Left renal cortex interstitium (tissue), 4 donors: ENCODE measurements at regions not wholly inside any gene's neighbourhood (a gene's known extent, or its start where the extent isn't known, plus 50 kb on each side); places are given as distances from the start of the nearest gene placed in this dataset.
"Not testable (repeated sequence)": the region's sequence is repeated elsewhere in the genome, so short reads cannot be mapped to it uniquely, and the experiment has no call there.

ENCODE experiments used
- DNase-seq, 4 donors: peaks; one replicate each; pipeline ENCODE4 v3.0.0-alpha.2; 2013; ENCODE audit warnings: low read depth in 4 of 4, low spot score in 2 of 4, missing footprints in 1 of 4

GRCh38 chr2:91497129-91498064, 2805.9 kb downstream of the RPIA start:
- not testable (repeated sequence) for DNase-seq

- DNase-seq, result not testable (repeated sequence)
These were observed 2806.6 kb downstream of the RPIA start for GRCh38 chr2:91498065-91498449.

DNA sequence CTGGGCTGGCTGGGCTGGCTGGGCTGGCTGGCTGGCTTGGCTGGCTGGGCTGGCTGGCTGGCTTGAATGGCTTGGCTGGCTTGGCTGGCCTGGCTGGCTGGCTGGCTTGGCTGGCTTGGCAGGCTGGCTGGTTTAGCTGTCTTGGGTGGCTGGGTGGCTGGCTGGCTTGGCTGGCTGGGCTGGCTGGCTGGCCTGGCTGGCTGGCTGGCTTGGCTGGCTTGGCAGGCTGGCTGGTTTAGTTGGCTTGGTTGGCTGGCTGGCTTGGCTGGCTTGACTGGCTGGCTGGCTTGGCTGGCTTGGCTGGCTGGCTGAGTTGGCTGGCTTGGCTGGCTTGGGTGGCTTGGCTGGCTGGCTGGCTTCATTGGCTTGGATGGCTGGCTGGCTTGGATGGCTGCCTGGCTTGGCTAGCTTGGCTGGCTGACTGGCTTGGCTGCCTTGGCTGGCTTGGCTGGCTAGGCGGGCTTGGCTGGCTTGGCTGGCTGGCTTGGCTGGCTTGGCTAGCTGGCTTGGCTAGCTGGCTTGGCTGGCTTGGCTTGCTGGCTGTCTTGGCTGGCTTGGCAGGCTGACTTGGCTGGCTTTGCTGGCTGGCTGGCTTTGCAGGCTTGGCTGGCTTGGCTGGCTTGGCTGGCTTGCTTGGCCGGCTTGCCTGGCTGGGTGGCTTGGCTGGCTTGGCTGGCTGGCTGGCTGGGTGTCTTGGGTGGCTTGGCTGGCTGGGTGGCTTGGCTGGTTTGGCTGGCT, 2807.2 kb downstream of the RPIA start:
- not testable (repeated sequence) for DNase-seq

GRCh38 chr2:91499431-91500050, 2808.1 kb downstream of the RPIA start:
- not testable (repeated sequence) for DNase-seq

DNA sequence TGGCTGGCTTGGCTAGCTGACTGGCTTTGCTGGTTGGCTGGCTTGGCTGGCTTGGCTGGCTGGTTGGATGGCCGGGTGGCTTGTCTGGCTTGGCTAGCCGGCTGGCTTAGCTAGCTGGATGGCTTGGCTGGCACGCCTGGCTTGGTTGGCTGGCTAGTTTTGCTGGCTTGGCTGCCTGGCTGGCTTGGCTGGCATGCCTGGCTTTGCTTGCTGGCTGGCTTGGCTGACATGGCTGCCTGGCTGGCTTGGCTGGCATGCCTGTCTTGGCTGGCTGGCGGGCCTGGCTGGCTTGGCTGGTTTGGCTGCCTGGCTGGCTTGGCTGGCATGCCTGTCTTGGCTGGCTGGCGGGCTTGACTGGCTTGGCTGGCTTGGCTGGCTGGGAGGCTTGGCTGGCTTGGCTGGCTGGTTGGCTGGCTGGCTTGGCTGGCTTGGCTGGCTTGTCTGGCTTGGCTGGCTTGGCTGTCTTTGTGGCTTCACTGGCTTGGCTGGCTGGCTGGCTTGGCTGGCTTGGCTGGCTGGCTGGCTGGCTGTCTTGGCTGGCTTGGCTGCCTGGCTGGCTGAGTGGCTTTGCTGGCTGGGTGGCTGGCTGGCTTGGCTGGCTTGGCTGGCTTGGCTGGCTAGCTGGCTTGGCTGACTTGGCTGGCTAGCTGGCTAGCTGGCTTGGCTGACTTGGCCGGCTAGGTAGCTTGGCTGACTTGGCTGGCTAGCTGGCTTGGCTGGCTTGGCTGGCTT, 2808.9 kb downstream of the RPIA start:
- not testable (repeated sequence) for DNase-seq

- DNase-seq, result not testable (repeated sequence)
These were observed 2809.5 kb downstream of the RPIA start for GRCh38 chr2:91500978-91501310.

DNA sequence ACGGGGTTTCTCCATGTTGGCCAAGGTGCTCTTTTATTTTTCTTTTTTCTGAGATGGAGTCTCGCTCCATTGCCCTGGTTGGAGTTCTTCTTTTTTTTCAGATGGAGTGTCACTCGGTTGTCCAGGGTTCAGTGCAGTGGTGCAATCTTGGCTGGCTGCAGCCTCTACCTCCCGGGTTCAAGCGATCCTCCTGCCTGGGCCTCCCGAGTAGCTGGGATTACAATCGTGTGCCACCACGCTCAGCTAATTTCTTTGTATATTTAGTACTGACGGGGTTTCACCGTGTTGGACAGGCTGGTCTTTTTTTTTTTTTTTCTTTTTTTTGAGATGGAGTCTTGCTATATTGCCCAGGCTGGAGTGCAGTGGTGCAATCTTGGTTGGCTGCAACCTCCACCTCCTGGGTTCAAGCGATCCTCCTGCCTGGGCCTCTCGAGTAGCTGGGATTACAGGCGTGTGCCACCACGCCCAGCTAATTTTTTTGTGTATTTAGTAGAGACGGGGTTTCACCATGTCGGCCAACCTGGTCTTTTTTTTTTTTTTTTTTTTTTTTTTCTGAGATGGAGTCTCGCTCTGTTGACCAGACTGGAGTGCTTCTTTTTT, 2810.1 kb downstream of the RPIA start:
- DNase-seq, result not testable (repeated sequence)

- not testable (repeated sequence) for DNase-seq
These were observed 2812.1 kb downstream of the RPIA start for GRCh38 chr2:91503572-91503958.

DNA sequence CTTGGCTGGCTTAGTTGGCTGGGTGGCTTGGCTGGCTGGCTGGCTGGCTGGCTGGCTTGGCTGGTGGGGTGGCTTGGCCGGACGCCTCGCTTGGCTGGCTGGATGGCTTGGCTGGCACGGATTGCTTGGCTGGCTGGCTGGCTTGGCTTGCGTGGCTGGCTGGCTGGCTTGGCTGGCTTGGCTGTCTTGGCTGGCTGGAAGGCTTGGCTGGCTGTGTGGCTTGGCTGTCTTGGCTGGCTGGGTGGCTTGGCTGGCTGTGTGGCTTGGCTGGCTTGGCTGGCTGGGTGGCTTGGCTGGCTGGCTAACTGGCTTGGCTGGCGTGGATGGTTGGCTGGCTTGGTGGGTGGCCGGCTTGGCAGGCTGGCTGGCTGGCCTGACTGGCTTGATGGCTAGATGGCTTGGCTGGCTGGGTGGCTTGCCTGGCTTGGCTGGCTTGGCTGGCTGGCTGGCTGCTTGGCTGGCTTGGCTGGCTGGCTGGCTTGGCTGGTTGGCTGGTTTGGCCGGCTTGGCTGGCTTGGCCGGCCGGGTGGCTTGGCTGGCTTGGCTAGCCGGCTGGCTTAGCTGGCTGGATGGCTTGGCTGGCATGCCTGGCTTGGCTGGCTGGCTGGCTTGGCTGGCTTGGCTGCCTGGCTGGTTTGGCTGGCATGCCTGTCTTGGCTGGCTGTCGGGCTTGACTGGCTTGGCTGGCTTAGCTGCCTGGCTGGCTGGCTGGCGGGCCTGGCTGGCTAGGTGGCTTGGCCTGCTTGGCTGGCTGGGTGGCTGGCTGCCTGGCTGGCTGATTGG, 2812.7 kb downstream of the RPIA start:
- not testable (repeated sequence) for DNase-seq

GRCh38 chr2:91508816-91509215, 2817.3 kb downstream of the RPIA start:
- DNase-seq, result not testable (repeated sequence)

GRCh38 chr2:91509276-91509675, 2817.8 kb downstream of the RPIA start:
- DNase-seq, result not testable (repeated sequence)

GRCh38 chr2:91511166-91511565, 2819.7 kb downstream of the RPIA start:
- DNase-seq, result not testable (repeated sequence)

DNA sequence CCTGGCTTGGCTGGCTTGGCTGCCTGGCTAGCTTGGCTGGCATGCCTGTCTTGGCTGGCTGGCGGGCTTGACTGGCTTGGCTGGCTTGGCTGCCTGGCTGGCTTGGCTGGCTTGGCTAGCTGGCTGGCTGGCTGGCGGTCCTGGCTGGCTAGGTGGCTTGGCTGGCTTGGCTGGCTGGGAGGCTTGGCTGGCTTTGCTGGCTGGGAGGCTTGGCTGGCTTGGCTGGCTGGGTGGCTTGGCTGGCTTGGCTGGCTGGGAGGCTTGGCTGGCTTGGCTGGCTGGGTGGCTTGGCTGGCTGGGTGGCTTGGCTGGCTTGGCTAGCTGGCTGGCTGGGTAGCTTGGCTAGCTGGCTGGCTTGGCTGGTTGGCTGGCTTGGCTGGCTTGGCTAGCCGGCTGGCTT, 2824.5 kb downstream of the RPIA start:
- not testable (repeated sequence) for DNase-seq

GRCh38 chr2:91516669-91517068, 2825.2 kb downstream of the RPIA start:
- DNase-seq, result not testable (repeated sequence)

DNA sequence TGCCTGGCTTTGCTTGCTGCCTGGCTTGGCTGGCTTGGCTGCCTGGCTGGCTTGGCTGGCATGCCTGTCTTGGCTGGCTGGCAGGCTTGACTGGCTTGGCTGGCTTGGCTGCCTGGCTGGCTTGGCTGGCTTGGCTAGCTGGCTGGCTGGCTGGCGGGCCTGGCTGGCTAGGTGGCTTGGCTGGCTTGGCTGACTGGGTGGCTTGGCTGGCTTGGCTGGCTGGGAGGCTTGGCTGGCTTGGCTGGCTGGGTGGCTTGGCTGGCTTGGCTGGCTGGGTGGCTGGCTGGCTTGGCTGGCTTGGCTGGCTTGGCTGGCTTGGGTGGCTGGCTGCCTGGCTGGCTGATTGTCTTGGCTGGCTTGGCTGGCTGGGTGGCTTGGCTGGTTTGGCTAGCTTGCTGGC, 2826.4 kb downstream of the RPIA start:
- not testable (repeated sequence) for DNase-seq

DNA sequence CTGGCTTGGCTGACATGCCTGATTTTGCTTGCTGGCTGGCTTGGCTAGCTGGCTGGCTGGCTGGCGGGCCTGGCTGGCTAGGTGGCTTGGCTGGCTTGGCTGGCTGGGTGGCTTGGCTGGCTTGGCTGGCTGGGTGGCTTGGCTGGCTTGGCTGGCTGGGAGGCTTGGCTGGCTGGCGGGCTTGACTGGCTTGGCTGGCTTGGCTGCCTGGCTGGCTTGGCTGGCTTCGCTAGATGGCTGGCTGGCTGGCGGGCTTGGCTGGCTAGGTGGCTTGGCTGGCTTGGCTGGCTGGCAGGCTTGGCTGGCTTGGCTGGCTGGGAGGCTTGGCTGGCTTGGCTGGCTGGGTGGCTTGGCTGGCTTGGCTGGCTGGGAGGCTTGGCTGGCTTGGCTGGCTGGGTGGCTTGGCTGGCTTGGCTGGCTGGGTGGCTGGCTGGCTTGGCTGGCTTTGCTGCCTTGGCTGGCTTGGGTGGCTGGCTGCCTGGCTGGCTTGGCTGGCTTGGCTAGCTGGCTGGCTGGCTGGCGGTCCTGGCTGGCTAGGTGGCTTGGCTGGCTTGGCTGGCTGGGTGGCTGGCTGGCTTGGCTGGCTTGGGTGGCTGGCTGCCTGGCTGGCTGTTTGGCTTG, 2827.0 kb downstream of the RPIA start:
- not testable (repeated sequence) for DNase-seq

DNA sequence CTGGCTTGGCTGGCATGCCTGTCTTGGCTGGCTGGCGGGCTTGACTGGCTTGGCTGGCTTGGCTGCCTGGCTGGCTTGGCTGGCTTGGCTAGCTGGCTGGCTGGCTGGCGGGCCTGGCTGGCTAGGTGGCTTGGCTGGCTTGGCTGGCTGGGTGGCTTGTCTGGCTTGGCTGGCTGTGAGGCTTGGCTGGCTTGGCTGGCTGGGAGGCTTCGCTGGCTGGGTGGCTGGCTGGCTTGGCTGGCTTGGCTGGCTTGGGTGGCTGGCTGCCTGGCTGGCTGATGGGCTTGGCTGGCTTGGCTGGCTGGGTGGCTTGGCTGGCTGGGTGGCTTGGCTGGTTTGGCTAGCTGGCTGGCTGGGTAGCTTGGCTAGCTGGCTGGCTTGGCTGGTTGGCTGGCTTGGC, 2827.9 kb downstream of the RPIA start:
- not testable (repeated sequence) for DNase-seq

DNA sequence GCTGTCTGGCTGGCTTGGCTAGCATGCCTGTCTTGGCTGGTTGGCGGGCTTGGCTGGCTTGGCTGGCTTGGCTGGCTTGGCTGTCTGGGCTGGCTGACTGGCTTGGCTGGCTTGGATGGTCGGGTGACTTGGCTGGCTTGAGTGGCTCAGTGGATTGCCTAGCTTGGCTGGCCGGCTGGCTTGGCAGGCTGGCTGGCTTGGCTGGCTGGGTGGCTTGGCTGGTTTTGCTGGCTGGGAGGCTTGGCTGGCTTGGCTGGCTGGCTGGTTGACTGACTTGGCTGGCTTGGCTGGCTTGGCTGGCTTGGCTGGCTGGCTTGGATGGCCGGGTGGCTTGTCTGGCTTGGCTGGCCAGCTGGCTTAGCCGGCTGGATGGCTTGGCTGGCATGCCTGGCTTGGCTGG, 2828.4 kb downstream of the RPIA start:
- not testable (repeated sequence) for DNase-seq

GRCh38 chr2:91520523-91520922, 2829.1 kb downstream of the RPIA start:
- DNase-seq, result not testable (repeated sequence)
